ENCODE measurements at regions not wholly inside any gene's neighbourhood (a gene's known extent, or its start where the extent isn't known, plus 50 kb on each side); places are given as distances from the start of the nearest gene placed in this dataset.

- FAIRE-seq (no peak), DNase-seq (ENCODE audit: insufficient read length, low spot score) (no peak)
- TF ChIP-seq, protein P1, sequence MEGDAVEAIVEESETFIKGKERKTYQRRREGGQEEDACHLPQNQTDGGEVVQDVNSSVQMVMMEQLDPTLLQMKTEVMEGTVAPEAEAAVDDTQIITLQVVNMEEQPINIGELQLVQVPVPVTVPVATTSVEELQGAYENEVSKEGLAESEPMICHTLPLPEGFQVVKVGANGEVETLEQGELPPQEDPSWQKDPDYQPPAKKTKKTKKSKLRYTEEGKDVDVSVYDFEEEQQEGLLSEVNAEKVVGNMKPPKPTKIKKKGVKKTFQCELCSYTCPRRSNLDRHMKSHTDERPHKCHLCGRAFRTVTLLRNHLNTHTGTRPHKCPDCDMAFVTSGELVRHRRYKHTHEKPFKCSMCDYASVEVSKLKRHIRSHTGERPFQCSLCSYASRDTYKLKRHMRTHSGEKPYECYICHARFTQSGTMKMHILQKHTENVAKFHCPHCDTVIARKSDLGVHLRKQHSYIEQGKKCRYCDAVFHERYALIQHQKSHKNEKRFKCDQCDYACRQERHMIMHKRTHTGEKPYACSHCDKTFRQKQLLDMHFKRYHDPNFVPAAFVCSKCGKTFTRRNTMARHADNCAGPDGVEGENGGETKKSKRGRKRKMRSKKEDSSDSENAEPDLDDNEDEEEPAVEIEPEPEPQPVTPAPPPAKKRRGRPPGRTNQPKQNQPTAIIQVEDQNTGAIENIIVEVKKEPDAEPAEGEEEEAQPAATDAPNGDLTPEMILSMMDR (IDR thresholded peaks at IDR 0.05; ENCODE audit: insufficient read depth, missing control alignments) = no peak
These were observed 232.0 kb upstream of the PMEPA1 start for GRCh38 chr20:57941604-57942381.

DNA sequence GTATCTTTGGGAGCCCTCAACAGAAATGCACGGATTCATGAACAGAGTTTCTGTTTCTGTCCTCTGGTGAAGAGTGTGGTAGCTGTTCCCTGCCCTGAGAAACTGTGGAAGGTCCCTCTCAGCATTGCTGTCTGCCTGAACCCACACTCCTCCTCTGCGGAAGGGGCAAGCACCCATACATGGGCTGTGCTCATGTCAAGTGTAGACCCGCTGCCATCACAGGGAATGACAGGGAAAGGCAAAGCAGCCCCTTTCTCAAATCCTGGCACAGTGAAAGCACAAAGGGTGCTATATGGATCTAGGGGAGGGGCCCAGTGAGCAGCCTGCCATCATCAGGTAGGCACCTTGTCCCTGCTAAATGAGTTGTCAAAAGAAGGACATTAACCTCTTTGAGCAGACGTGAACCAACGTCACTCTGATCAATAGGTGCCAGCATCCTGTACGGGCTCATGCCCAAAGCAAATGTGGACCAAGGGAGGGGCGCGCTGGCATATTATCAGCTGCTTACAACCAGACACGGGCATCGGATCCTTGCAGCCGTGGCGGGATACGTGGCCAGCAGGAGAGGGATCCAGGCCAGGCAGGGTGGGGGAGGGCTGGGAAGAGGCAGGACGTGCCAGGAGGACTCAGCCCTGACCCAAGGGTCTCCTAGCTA lies 231.2 kb upstream of the PMEPA1 start:
- TF ChIP-seq, protein P1 (IDR thresholded peaks at IDR 0.05; ENCODE audit: insufficient read depth, missing control alignments) = no peak
- FAIRE-seq = no peak
- DNase-seq (ENCODE audit: insufficient read length, low spot score) = no peak

DNA sequence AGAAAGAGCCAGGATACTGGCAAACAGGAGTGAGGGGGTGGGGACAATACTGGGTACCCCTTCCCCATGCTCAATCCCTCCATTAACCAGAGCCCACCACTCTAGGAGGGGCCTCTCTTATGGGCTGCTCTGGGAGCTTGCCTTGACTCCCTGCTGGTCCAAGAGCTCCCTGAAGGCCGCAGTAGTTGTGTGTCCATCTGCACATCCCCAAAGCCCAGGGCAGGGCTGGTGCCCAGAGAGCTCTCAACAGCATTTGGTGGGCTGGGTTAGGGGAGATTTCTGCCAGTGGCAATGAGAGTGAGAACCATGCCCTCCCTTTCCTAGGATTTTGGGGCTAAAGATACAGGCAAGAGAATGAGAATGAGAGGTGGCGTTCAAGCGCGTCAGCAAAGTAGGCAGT lies 230.6 kb upstream of the PMEPA1 start:
- DNase-seq (ENCODE audit: insufficient read length, low spot score) = no peak
- TF ChIP-seq, protein P1 (IDR thresholded peaks at IDR 0.05; ENCODE audit: insufficient read depth, missing control alignments) = no peak
- FAIRE-seq = no peak

GRCh38 chr20:57939499-57939898 lies 229.7 kb upstream of the PMEPA1 start:
- DNase-seq (ENCODE audit: insufficient read length, low spot score) (no peak), FAIRE-seq (no peak)
- TF ChIP-seq, protein P1 (IDR thresholded peaks at IDR 0.05; ENCODE audit: insufficient read depth, missing control alignments) = no peak

DNA sequence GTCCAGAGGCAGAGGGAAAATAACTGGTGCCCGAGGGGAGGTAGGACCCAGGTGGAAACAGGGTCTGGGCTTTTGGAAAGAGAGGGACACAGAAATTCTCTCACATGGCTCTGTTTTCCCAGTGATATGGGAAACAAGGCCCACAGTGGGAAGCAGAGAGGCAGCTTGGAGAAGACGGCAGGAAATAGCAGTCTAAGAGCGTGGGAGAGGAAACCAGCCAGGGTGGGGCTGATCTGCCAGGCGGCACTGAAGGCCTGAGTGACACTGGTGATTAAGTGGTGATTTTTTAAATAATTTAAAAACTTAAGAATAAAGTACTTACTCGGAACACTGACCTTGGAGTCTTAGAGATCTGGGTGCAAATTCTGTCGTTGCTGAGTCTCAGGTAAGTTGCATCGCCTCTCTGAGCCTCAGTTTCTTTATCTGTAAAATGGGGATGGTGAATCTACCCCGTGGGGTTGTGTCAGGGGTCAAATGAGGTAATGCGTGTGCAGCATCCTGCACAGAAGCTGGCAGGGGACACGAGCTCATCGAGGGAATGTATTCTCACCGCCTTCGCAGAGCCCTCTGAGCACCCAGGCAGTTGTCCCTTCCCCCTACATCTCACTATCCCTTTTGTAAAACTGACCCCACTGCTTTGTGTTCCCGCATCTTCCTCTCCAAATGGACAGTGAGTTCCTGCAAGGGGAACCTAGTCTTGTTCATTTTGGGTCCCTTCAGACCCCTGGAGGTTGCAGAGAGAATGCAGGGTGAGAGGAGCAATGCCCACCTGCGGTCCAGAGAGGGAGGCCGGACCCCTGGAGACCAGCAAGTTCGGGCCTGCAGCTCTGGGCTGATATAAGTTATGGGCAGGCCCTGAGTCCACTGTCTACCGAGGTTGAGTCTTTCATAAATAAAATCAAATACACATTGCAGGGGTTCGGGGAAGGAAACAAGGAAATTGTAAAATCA lies 228.6 kb upstream of the PMEPA1 start:
- TF ChIP-seq, protein P1 (IDR thresholded peaks at IDR 0.05; ENCODE audit: insufficient read depth, missing control alignments) = no peak
- DNase-seq (ENCODE audit: insufficient read length, low spot score) (no peak), FAIRE-seq (no peak)

- TF ChIP-seq, protein P1 (IDR thresholded peaks at IDR 0.05; ENCODE audit: insufficient read depth, missing control alignments) = no peak
- no peak for FAIRE-seq
- no peak for DNase-seq (ENCODE audit: insufficient read length, low spot score)
These were observed 227.0 kb upstream of the PMEPA1 start for GRCh38 chr20:57936636-57937385.
